Cardiac fibroblast (primary cell): ENCODE measurements at regions not wholly inside any gene's neighbourhood (a gene's known extent, or its start where the extent isn't known, plus 50 kb on each side); places are given as distances from the start of the nearest gene placed in this dataset.

Experiments
- DNase-seq, 2 donors: peaks; one replicate each; pipeline versions ENCODE4 v3.0.0 to v3.0.0-alpha.2; 2010; ENCODE audit warnings: low read depth in 2 of 2
- H3K4me3 ChIP-seq, 2 donors: replicated peaks in 1 of 2; 1 replicate in 1 of 2; 2 replicates in 1 of 2; pipeline ENCODE4 v1.5.1; 2011; ENCODE audit warnings: low read depth in 2 of 2, low read length in 2 of 2, mild to moderate bottlenecking in 2 of 2, moderate library complexity in 1 of 2
- CTCF ChIP-seq: IDR thresholded peaks from one replicate; pipeline ENCODE4 v1.5.1; 2011; ENCODE audit warnings: low read depth, mild to moderate bottlenecking, low read length, inconsistent platforms

- no peak overlapping the region for H3K4me3 ChIP-seq
- no peak for TF ChIP-seq CTCF
- DNase-seq: peak; percentile 51 to 86
Observed at GRCh38 chr3:107992976-107993684, 97.7 kb downstream of the CD47 start.

GRCh38 chr3:107990926-107991325 is 99.9 kb downstream of the CD47 start:
- TF ChIP-seq CTCF: no peak
- no peak overlapping the region for H3K4me3 ChIP-seq
- DNase-seq: no peak

- no peak for TF ChIP-seq CTCF
- no peak overlapping the region for H3K4me3 ChIP-seq
- no peak for DNase-seq
Observed at GRCh38 chr3:107990433-107990832, 100.4 kb downstream of the CD47 start.

- H3K4me3 ChIP-seq: no peak overlapping the region
- TF ChIP-seq CTCF: no peak
- DNase-seq: no peak
Observed at GRCh38 chr3:107989661-107990060, 101.2 kb downstream of the CD47 start.

- no peak for TF ChIP-seq CTCF
- peak; percentile 70 to 79 for DNase-seq
- no peak overlapping the region for H3K4me3 ChIP-seq
Observed at GRCh38 chr3:107988460-107989175, 102.2 kb downstream of the CD47 start.

- DNase-seq: peak; percentile 99 to 100
- H3K4me3 ChIP-seq: no peak overlapping the region
- TF ChIP-seq CTCF: no peak
Observed at GRCh38 chr3:107987036-107987939, 103.5 kb downstream of the CD47 start.
